Esophagus squamous epithelium (tissue), 4 donors: ENCODE measurements at regions not wholly inside any gene's neighbourhood (a gene's known extent, or its start where the extent isn't known, plus 50 kb on each side); places are given as distances from the start of the nearest gene placed in this dataset.

ENCODE experiments used
- CTCF ChIP-seq, 6 experiments: fragments of 450-650 bp in 4 of 6; fragments of 200-600 bp in 2 of 6; sonication (generic) in 2 of 6; IDR thresholded peaks; one replicate each; pipeline ENCODE4 v1.5.1; 2016 to 2019; ENCODE audit warnings: antibody characterized with exemption in 6 of 6, mild to moderate bottlenecking in 4 of 6, moderate library complexity in 4 of 6
- POLR2A ChIP-seq, 4 donors: fragments of 450-650 bp; IDR thresholded peaks; one replicate each; pipeline ENCODE4 v1.6.1; 2017; ENCODE audit warnings: antibody characterized with exemption in 4 of 4, mild to moderate bottlenecking in 4 of 4, moderate library complexity in 3 of 4

- TF ChIP-seq CTCF (IDR thresholded peaks at IDR 0.05) (no peak), POLR2A (IDR thresholded peaks at IDR 0.05) (no peak)
Observed at GRCh38 chr1:191541758-191542157, 616.5 kb upstream of the RGS18 start.
